GM23248 (cell line): ENCODE measurements at regions not wholly inside any gene's neighbourhood (a gene's known extent, or its start where the extent isn't known, plus 50 kb on each side); places are given as distances from the start of the nearest gene placed in this dataset.

ENCODE experiments used
- DNase-seq: peaks from one replicate; pipeline ENCODE4 v3.0.0-alpha.2; 2015
- H2AFZ ChIP-seq: fragments of 200-600 bp; sonication (generic); 2 replicates; pipeline ENCODE4 v1.6.1; 2016; ENCODE audit warnings: antibody characterized with exemption
- H3F3A ChIP-seq: fragments of 200-600 bp; sonication (generic); 2 replicates; pipeline ENCODE4 v1.6.1; 2016; ENCODE audit warnings: mild to moderate bottlenecking, antibody characterized with exemption, mixed run types; ENCODE audit not compliant: insufficient read depth
- H3K27ac ChIP-seq: fragments of 200-600 bp; sonication (generic); 2 replicates; pipeline ENCODE4 v1.5.1; 2016; ENCODE audit warnings: mild to moderate bottlenecking
- H3K27me3 ChIP-seq: fragments of 200-600 bp; sonication (generic); replicated peaks from 2 replicates; pipeline ENCODE4 v1.6.1; 2016; ENCODE audit warnings: mild to moderate bottlenecking; ENCODE audit not compliant: insufficient read depth
- H3K36me3 ChIP-seq: fragments of 200-600 bp; sonication (generic); 2 replicates; pipeline ENCODE4 v1.6.1; 2016; ENCODE audit warnings: low read depth, mild to moderate bottlenecking
- H3K4me1 ChIP-seq: fragments of 200-600 bp; sonication (generic); 2 replicates; pipeline ENCODE4 v1.6.1; 2016; ENCODE audit warnings: mild to moderate bottlenecking; ENCODE audit not compliant: insufficient read depth
- H3K4me2 ChIP-seq: fragments of 200-600 bp; sonication (generic); one replicate; pipeline ENCODE4 v1.6.1; 2016; ENCODE audit warnings: mild to moderate bottlenecking; ENCODE audit not compliant: unreplicated experiment
- H3K4me3 ChIP-seq: fragments of 200-600 bp; sonication (generic); 2 replicates; pipeline ENCODE4 v1.5.1; 2016; ENCODE audit warnings: mild to moderate bottlenecking
- H3K79me2 ChIP-seq: fragments of 200-600 bp; sonication (generic); 2 replicates; pipeline ENCODE4 v1.6.1; 2016; ENCODE audit warnings: mild to moderate bottlenecking; ENCODE audit not compliant: insufficient read depth
- H3K9ac ChIP-seq: fragments of 200-600 bp; sonication (generic); 2 replicates; pipeline ENCODE4 v1.6.1; 2016; ENCODE audit warnings: mild to moderate bottlenecking
- H3K9me2 ChIP-seq: fragments of 200-600 bp; sonication (generic); 2 replicates; pipeline ENCODE4 v1.6.1; 2016; ENCODE audit warnings: mixed run types, mild to moderate bottlenecking, moderate library complexity; ENCODE audit not compliant: insufficient read depth
- H3K9me3 ChIP-seq: fragments of 200-600 bp; sonication (generic); one replicate; pipeline ENCODE4 v1.6.1; 2017; ENCODE audit warnings: low read depth
- H4K20me1 ChIP-seq: fragments of 200-600 bp; sonication (generic); 2 replicates; pipeline ENCODE4 v1.6.0; 2016; ENCODE audit not compliant: insufficient read depth
- EZH2 ChIP-seq: fragments of 200-600 bp; sonication (generic); IDR thresholded peaks from 2 replicates; pipeline ENCODE4 v1.6.1; 2018; ENCODE audit warnings: antibody characterized with exemption, mild to moderate bottlenecking; ENCODE audit not compliant: insufficient read depth, poor library complexity, severe bottlenecking
- EZH2phosphoT487 ChIP-seq: fragments of 200-600 bp; sonication (generic); IDR thresholded peaks from 2 replicates; pipeline ENCODE4 v1.6.1; 2018; ENCODE audit warnings: antibody characterized with exemption, moderate library complexity, mild to moderate bottlenecking, low read depth; ENCODE audit not compliant: insufficient read depth
- WGBS, 2 experiments: methylation state at CpG; one replicate each; pipeline ENCODE4 v1.1.6; 2015 to 2017; ENCODE audit warnings: low lambda C conversion rate in 2 of 2, low coverage in 1 of 2; ENCODE audit errors: missing lambda C conversion rate in 2 of 2; 5-methylcytosine and 5-hydroxymethylcytosine counted together
- in situ Hi-C: fragments of 300-500 bp; cut with MboI; formaldehyde crosslinking; loops from 2 replicates; pipeline ENCODE4 v1.15.0; 2020

- Histone ChIP-seq H3K9me2 (no peaks in the 10 kb centered on the region), H3K36me3 (no peaks in the 10 kb centered on the region), H3K4me2 (no peak overlapping the region), H3K4me1 (no peaks in the 10 kb centered on the region), H3K27ac (no peak overlapping the region), H3K9me3 (no peaks in the 10 kb centered on the region), H3K79me2 (no peaks in the 10 kb centered on the region), H4K20me1 (no peaks in the 10 kb centered on the region), H3K9ac (no peak overlapping the region), H2AFZ (no peak overlapping the region), H3F3A (no peaks in the 10 kb centered on the region), H3K27me3 (no peaks in the 10 kb centered on the region), H3K4me3 (no peak overlapping the region)
- 48 to 55% methylated on average over 10 of the region's 10 CpGs for WGBS, 2 experiments
- in situ Hi-C loops = no loop called here
- no peak for TF ChIP-seq EZH2
- TF ChIP-seq EZH2phosphoT487 = no peak
- DNase-seq = no peak
Measured at GRCh38 chr10:128457136-128457535, 330.9 kb upstream of the MKI67 start.

GRCh38 chr10:128461991-128462390 lies 335.8 kb upstream of the MKI67 start:
- H3F3A ChIP-seq = no peaks in the 10 kb centered on the region
- H3K27me3 ChIP-seq = no peaks in the 10 kb centered on the region
- no peaks in the 10 kb centered on the region for H3K36me3 ChIP-seq
- no peaks in the 10 kb centered on the region for H3K9me3 ChIP-seq
- H2AFZ ChIP-seq = no peak overlapping the region
- in situ Hi-C loops = no loop called here
- H3K9ac ChIP-seq = no peak overlapping the region
- no peak overlapping the region for H3K27ac ChIP-seq
- no peaks in the 10 kb centered on the region for H3K9me2 ChIP-seq
- 29 to 36% methylated on average over 6 of the region's 6 CpGs for WGBS, 2 experiments
- no peak for DNase-seq
- H3K79me2 ChIP-seq = no peaks in the 10 kb centered on the region
- H3K4me1 ChIP-seq = no peaks in the 10 kb centered on the region
- H4K20me1 ChIP-seq = no peaks in the 10 kb centered on the region
- H3K4me3 ChIP-seq = no peak overlapping the region
- H3K4me2 ChIP-seq = no peak overlapping the region
- TF ChIP-seq EZH2 (no peak), EZH2phosphoT487 (no peak)

- no peaks in the 10 kb centered on the region for H3K27me3 ChIP-seq
- H4K20me1 ChIP-seq = no peaks in the 10 kb centered on the region
- H3K9me2 ChIP-seq = no peaks in the 10 kb centered on the region
- TF ChIP-seq EZH2 (no peak), EZH2phosphoT487 (no peak)
- no peaks in the 10 kb centered on the region for H3K9me3 ChIP-seq
- H3K4me1 ChIP-seq = no peaks in the 10 kb centered on the region
- H3K4me3 ChIP-seq = no peak overlapping the region
- no peak overlapping the region for H3K27ac ChIP-seq
- no peak overlapping the region for H2AFZ ChIP-seq
- no peaks in the 10 kb centered on the region for H3K36me3 ChIP-seq
- H3F3A ChIP-seq = no peaks in the 10 kb centered on the region
- H3K79me2 ChIP-seq = no peaks in the 10 kb centered on the region
- 1 to 4% methylated on average over 7 of the region's 7 CpGs for WGBS, 2 experiments
- in situ Hi-C loops = no loop called here
- no peak for DNase-seq
- H3K9ac ChIP-seq = no peak overlapping the region
- H3K4me2 ChIP-seq = no peak overlapping the region
Measured at GRCh38 chr10:128462844-128463243, 336.6 kb upstream of the MKI67 start.

DNA sequence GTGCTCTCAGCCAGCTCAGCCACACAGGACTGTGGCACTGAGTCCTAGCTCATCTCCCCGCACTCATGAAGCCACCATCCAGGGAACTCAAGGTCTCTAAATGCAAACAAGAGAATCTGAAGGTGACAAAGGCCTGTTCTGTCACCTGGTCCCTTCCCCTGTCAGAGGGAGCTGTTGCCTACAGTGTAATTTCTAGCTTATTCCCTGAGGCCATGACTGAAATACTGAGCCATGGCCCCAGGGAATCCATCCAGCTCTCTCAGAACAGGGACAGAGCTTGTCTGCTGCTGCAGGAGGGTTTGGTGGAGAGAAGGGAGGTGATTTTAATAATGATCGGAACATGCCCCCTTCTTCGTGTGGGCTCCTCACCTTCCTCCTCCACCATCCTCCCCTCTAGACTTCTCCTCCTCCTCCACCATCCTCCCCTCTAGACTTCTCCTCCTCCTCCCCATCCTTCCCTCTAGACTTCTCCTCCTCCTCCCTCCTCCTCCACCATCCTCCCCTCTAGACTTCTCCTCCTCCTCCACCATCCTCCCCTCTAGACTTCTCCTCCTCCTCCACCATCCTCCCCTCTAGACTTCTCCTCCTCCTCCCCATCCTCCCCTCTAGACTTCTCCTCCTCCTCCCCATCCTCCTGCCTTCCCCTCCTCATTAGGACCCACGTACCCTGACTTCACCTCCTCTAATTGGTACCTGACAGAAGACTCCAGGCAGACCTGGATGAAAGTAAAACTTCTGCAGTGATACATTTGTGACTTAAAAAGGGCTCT lies 338.0 kb upstream of the MKI67 start:
- Histone ChIP-seq H3K9ac (no peak overlapping the region), H3K36me3 (no peaks in the 10 kb centered on the region), H3K27me3 (no peaks in the 10 kb centered on the region), H4K20me1 (no peaks in the 10 kb centered on the region), H3K4me3 (no peak overlapping the region), H3K4me1 (no peaks in the 10 kb centered on the region), H3K9me2 (no peaks in the 10 kb centered on the region), H3K9me3 (no peaks in the 10 kb centered on the region), H3K79me2 (no peaks in the 10 kb centered on the region), H3K4me2 (no peak overlapping the region), H3F3A (no peaks in the 10 kb centered on the region), H3K27ac (no peak overlapping the region), H2AFZ (no peak overlapping the region)
- TF ChIP-seq EZH2 (no peak), EZH2phosphoT487 (no peak)
- peak; percentile 33 for DNase-seq
- in situ Hi-C loops = no loop called here
- 20 to 47% methylated on average over 1 to 4 of the region's 4 CpGs for WGBS, 2 experiments

- in situ Hi-C loops = no loop called here
- H3K4me2 ChIP-seq = no peak overlapping the region
- no peak overlapping the region for H3K9ac ChIP-seq
- no peaks in the 10 kb centered on the region for H3K4me1 ChIP-seq
- no peak overlapping the region for H3K4me3 ChIP-seq
- no peaks in the 10 kb centered on the region for H3F3A ChIP-seq
- no peak overlapping the region for H3K27ac ChIP-seq
- 23 to 40% methylated on average over 11 of the region's 11 CpGs for WGBS, 2 experiments
- no peaks in the 10 kb centered on the region for H3K9me3 ChIP-seq
- DNase-seq = no peak
- H2AFZ ChIP-seq = no peak overlapping the region
- no peak for TF ChIP-seq EZH2
- no peak for TF ChIP-seq EZH2phosphoT487
- no peaks in the 10 kb centered on the region for H3K79me2 ChIP-seq
- H3K27me3 ChIP-seq = no peaks in the 10 kb centered on the region
- H3K36me3 ChIP-seq = no peaks in the 10 kb centered on the region
- no peaks in the 10 kb centered on the region for H4K20me1 ChIP-seq
- H3K9me2 ChIP-seq = no peaks in the 10 kb centered on the region
Measured at GRCh38 chr10:128465697-128466096, 339.5 kb upstream of the MKI67 start.
